GM12864 (cell line): ENCODE measurements at regions not wholly inside any gene's neighbourhood (a gene's known extent, or its start where the extent isn't known, plus 50 kb on each side); places are given as distances from the start of the nearest gene placed in this dataset.
"Not testable (repeated sequence)": the region's sequence is repeated elsewhere in the genome, so short reads cannot be mapped to it uniquely, and the experiment has no call there.

Experiments
- DNase-seq: peaks from one replicate; pipeline ENCODE4 v3.0.0-alpha.2; 2011; ENCODE audit warnings: low read depth
- H3K4me3 ChIP-seq: 2 replicates; pipeline ENCODE4 v1.5.1; 2011; ENCODE audit warnings: mild to moderate bottlenecking, low read depth, low read length, control low read depth
- TF ChIP-seq, protein P1 (sequence below): IDR thresholded peaks from 2 replicates; pipeline ENCODE4 v1.5.1; 2011; ENCODE audit warnings: low read depth, mild to moderate bottlenecking, moderate library complexity, low read length, control low read depth, inconsistent platforms; ENCODE audit errors: missing control alignments

DNA sequence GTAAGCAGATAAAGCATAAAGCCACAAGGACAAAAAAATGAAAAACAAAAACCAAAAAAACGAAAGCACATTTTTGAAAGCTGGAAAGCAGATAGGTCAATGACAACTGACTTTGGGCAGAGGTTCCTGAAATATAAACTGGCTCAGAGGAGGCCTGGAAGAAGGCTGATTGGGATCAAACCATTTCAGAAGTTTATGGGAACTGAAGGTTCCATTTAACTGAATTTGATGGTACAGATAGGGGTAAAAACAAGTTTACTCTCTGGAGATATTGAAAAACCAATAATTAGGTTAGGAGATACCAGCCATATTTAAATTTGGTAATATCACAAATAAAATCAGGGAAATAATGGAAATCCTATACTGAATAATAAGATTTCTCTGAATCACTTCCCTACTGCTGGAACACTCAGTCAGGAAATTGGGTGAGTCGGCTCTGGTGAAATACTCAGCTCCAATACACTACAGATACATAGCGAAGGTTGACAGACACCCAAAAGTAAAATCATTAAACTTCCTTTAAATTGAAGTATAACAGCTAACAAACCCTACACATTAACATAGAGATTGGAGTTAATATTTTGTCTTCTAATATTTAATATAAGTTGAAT lies 1584.3 kb downstream of the STIM2 start:
- H3K4me3 ChIP-seq = no peak overlapping the region
- TF ChIP-seq, protein P1, sequence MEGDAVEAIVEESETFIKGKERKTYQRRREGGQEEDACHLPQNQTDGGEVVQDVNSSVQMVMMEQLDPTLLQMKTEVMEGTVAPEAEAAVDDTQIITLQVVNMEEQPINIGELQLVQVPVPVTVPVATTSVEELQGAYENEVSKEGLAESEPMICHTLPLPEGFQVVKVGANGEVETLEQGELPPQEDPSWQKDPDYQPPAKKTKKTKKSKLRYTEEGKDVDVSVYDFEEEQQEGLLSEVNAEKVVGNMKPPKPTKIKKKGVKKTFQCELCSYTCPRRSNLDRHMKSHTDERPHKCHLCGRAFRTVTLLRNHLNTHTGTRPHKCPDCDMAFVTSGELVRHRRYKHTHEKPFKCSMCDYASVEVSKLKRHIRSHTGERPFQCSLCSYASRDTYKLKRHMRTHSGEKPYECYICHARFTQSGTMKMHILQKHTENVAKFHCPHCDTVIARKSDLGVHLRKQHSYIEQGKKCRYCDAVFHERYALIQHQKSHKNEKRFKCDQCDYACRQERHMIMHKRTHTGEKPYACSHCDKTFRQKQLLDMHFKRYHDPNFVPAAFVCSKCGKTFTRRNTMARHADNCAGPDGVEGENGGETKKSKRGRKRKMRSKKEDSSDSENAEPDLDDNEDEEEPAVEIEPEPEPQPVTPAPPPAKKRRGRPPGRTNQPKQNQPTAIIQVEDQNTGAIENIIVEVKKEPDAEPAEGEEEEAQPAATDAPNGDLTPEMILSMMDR = no peak
- no peak for DNase-seq

DNA sequence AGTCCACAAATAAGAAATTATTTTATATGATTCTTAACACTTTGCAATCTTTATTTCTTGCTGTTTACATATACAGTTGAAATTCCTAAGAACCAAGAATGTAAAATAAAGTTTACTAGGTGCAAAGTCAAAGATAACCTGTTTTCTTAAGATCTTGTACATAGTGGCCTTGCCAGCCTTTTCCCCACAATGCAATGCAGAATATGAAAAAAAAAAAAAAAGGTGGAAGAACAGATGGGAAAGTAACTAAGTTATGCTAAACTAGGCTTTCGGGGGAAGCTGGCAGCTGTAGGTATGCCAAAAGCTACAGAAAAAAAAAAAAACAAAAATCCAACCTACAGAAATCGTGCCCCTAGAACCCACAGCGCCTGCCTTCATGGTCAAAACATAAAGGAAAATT lies 1588.4 kb downstream of the STIM2 start:
- DNase-seq = no peak
- H3K4me3 ChIP-seq = no peak overlapping the region

DNA sequence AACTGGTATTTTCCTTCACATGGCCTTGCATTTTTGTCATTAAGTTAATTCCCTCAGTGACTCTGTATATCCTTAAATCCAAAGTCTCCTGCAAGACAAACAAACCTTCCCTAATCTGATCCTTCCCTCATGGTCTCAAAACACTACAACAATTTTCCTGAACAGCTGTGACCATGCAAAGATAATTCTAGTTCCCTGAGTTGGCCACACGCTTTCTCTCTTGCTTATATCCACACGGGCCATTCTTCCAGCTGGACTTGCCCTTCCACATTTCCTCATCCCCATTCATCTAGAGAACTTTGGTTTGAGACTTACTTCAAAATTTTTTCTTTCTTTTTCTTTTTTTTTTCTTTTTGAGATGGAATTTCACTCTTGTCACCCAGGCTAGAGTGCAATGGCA lies 1590.7 kb downstream of the STIM2 start:
- DNase-seq = no peak

More for the DNA sequence above, 1588.4 kb downstream of the STIM2 start:
- TF ChIP-seq, protein P1 = no peak

DNA sequence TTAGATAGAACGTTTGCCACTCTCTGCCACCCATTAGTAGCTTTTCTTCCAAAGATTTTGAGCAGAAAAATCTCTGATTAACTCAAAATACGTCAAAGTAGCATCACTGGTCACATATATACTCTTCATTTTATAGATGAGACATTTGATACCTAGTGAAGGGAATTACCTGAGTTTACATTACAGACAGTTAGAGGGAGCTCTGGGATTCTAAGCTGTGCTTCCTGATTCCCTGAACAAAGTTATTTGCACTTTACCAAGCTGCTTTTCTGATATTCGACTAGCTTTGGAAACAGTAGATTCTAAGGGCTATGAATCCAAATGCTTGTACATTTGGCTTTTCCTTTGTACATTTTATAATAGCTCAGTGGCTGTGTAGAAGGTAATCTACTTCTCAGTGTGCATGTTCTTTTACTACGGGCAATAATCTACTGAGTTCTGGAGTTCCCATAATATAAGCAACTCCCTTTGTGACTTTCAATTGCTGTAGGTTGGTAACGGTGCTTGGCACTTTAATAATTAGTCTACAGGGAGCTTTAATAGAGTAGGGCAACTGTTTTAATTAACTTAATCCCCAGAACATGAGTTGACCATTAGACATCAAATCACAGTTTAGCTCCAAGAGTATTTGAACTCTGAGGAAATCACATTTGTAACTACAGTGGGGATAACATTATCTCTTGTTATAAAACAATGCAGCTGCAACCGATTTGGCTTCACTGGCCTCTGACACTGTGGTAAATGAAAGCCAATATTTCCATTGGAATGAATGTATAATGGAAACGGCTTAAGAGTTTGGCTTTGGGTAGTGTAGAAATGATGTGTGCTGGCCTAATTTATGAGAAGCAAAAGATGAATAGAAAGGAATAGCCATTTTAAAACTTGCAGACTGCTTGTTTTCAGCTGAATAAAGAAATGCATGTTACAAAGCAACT lies 1602.4 kb downstream of the STIM2 start:
- TF ChIP-seq, protein P1 = no peak
- no peak for DNase-seq
- H3K4me3 ChIP-seq = no peak overlapping the region

More for the DNA sequence above, 1590.7 kb downstream of the STIM2 start:
- TF ChIP-seq, protein P1 = no peak
- H3K4me3 ChIP-seq = no peak overlapping the region

DNA sequence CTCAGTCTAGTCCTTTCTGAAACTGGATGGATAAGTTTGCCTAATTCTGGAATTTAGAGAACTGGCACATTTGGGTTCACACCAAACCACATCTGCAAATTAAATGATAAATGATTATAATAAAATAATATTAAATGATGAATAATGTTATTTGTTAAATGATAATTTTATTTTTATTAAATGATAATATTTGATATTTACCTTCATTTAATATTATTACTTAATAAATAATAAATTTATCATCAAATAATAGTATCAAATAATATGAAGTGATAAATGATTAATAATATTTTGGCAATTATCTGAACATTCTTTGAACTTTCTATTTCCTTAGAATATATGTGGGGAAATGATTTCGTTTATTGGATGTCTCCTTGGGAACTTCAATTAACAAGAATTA lies 1604.2 kb downstream of the STIM2 start:
- no peak for DNase-seq
- no peak overlapping the region for H3K4me3 ChIP-seq
- TF ChIP-seq, protein P1 = no peak

DNA sequence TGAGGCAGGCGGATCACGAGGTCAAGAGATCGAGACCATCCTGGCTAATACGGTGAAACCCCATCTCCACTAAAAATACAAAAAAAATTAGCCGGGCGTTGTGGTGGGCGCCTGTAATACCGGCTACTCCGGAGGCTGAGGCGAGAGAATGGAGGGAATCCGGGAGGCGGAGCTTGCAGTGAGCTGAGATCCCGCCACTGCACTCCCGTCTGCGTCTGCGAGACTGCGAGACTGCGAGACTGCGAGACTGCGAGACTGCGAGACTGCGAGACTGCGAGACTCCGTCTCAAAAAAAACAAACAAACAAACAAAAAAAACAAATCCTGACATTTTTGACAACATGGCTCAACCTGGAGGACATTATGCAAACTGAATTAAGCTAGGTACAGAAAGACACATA lies 1606.2 kb downstream of the STIM2 start:
- H3K4me3 ChIP-seq, DNase-seq: not testable (repeated sequence)

DNA sequence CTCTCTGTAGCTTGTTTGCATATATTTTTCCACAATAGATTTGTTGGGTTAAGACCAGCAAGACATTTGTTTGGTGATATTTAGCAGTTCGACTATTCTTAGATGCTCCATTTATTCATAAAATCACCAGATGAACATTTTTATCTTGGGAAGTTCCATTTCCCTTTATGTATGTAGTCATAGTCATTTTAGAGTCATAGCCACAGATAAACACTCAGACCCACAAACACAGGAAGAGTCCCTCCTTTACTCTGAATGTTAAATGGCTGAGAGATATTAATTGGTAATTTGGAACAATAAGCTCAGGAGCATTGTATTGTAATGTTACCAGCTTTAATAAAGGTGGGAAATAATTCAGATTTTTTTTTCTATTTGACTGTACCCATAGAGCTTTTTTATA lies 1608.7 kb downstream of the STIM2 start:
- no peak for DNase-seq
- TF ChIP-seq, protein P1 = no peak
- H3K4me3 ChIP-seq = no peak overlapping the region
